SH-SY5Y (cell line): ENCODE measurements at regions not wholly inside any gene's neighbourhood (a gene's known extent, or its start where the extent isn't known, plus 50 kb on each side); places are given as distances from the start of the nearest gene placed in this dataset.

Source experiments
- GATA2 ChIP-seq: IDR thresholded peaks from 2 replicates; pipeline ENCODE4 v1.6.1; 2011; ENCODE audit warnings: mild to moderate bottlenecking, low read depth, low read length
- GATA3 ChIP-seq: IDR thresholded peaks from 2 replicates; pipeline ENCODE4 v1.6.1; 2011; ENCODE audit warnings: low read depth, mild to moderate bottlenecking, low read length, moderate library complexity

- TF ChIP-seq GATA3 (no peak), GATA2 (no peak)
Measured at GRCh38 chr10:28788762-28789161, 111.4 kb downstream of the BAMBI start.
